ENCODE measurements at regions not wholly inside any gene's neighbourhood (a gene's known extent, or its start where the extent isn't known, plus 50 kb on each side); places are given as distances from the start of the nearest gene placed in this dataset.

GRCh38 chr2:19225126-19225525 is 133.3 kb downstream of the OSR1 start:
- H3K27me3 Mint-ChIP-seq (ENCODE audit: insufficient read depth): peaks cover 5% of the 10 kb centered on the region
- no peaks in the 10 kb centered on the region for H3K36me3 Mint-ChIP-seq (ENCODE audit: low read depth)
- H3K9me3 Mint-ChIP-seq: no peaks in the 10 kb centered on the region
- H3K4me1 Mint-ChIP-seq (ENCODE audit: low read depth): peaks cover 13% of the 10 kb centered on the region
- TF ChIP-seq, protein P1, sequence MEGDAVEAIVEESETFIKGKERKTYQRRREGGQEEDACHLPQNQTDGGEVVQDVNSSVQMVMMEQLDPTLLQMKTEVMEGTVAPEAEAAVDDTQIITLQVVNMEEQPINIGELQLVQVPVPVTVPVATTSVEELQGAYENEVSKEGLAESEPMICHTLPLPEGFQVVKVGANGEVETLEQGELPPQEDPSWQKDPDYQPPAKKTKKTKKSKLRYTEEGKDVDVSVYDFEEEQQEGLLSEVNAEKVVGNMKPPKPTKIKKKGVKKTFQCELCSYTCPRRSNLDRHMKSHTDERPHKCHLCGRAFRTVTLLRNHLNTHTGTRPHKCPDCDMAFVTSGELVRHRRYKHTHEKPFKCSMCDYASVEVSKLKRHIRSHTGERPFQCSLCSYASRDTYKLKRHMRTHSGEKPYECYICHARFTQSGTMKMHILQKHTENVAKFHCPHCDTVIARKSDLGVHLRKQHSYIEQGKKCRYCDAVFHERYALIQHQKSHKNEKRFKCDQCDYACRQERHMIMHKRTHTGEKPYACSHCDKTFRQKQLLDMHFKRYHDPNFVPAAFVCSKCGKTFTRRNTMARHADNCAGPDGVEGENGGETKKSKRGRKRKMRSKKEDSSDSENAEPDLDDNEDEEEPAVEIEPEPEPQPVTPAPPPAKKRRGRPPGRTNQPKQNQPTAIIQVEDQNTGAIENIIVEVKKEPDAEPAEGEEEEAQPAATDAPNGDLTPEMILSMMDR (IDR thresholded peaks at IDR 0.05): no peak
- no peak overlapping the region for H3K4me3 Mint-ChIP-seq
- no peak overlapping the region for H3K27ac Mint-ChIP-seq
- DNase-seq: no peak

- peaks cover 19% of the 10 kb centered on the region for H3K4me1 Mint-ChIP-seq (ENCODE audit: low read depth)
- H3K9me3 Mint-ChIP-seq: no peaks in the 10 kb centered on the region
- H3K27me3 Mint-ChIP-seq (ENCODE audit: insufficient read depth): peaks cover 1% of the 10 kb centered on the region
- DNase-seq: no peak
- no peak overlapping the region for H3K27ac Mint-ChIP-seq
- no peak overlapping the region for H3K4me3 Mint-ChIP-seq
- TF ChIP-seq, protein P1 (IDR thresholded peaks at IDR 0.05): no peak
- H3K36me3 Mint-ChIP-seq (ENCODE audit: low read depth): no peaks in the 10 kb centered on the region
Measured at GRCh38 chr2:19224486-19224885, 133.9 kb downstream of the OSR1 start.

DNA sequence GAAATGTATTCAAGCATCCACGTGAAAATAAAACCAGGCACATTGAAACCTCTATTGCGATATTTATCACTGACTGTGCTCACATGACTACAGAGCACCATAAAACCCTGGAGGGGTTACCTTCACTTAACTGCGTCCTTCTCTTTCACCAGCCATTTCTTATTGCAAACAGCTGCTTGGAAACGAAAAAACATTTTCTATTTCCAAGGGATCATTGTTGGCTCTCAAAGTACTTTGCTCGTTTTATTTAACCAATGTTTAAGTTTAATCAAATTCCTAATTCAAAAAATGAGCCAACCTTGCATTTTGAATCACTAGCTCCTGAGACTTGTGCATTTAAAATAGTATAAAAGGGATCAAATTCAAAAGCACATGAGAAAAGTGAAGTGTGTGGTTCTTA is 134.4 kb downstream of the OSR1 start:
- DNase-seq: no peak
- no peaks in the 10 kb centered on the region for H3K9me3 Mint-ChIP-seq
- peaks cover 20% of the 10 kb centered on the region for H3K4me1 Mint-ChIP-seq (ENCODE audit: low read depth)
- no peaks in the 10 kb centered on the region for H3K36me3 Mint-ChIP-seq (ENCODE audit: low read depth)
- TF ChIP-seq, protein P1 (IDR thresholded peaks at IDR 0.05): no peak
- H3K27me3 Mint-ChIP-seq (ENCODE audit: insufficient read depth): peaks cover 1% of the 10 kb centered on the region
- no peak overlapping the region for H3K4me3 Mint-ChIP-seq
- no peak overlapping the region for H3K27ac Mint-ChIP-seq

GRCh38 chr2:19219060-19219459 is 139.4 kb downstream of the OSR1 start:
- Mint-ChIP-seq H3K9me3 (no peaks in the 10 kb centered on the region), H3K27me3 (ENCODE audit: insufficient read depth) (no peaks in the 10 kb centered on the region), H3K27ac (no peak overlapping the region), H3K4me3 (no peak overlapping the region), H3K36me3 (ENCODE audit: low read depth) (no peaks in the 10 kb centered on the region), H3K4me1 (ENCODE audit: low read depth) (peaks cover 7% of the 10 kb centered on the region)
- TF ChIP-seq, protein P1 (IDR thresholded peaks at IDR 0.05): no peak
- DNase-seq: no peak

- peaks cover 7% of the 10 kb centered on the region for H3K4me1 Mint-ChIP-seq (ENCODE audit: low read depth)
- H3K27me3 Mint-ChIP-seq (ENCODE audit: insufficient read depth): peaks cover 4% of the 10 kb centered on the region; the same call in 1 of the 2 replicates
- no peak for DNase-seq
- no peak overlapping the region for H3K4me3 Mint-ChIP-seq
- no peaks in the 10 kb centered on the region for H3K36me3 Mint-ChIP-seq (ENCODE audit: low read depth)
- H3K9me3 Mint-ChIP-seq: no peaks in the 10 kb centered on the region
- TF ChIP-seq, protein P1 (IDR thresholded peaks at IDR 0.05): no peak
- H3K27ac Mint-ChIP-seq: no peak overlapping the region
Measured at GRCh38 chr2:19218166-19218565, 140.3 kb downstream of the OSR1 start.

Data from HFFc6 (cell line).